Hepatocyte (in vitro differentiated cells): ENCODE measurements at regions not wholly inside any gene's neighbourhood (a gene's known extent, or its start where the extent isn't known, plus 50 kb on each side); places are given as distances from the start of the nearest gene placed in this dataset.

Source experiments
- CTCF ChIP-seq: fragments of 200-600 bp; sonication (generic); IDR thresholded peaks from 2 replicates; pipeline ENCODE4 v1.5.1; 2016; ENCODE audit warnings: antibody characterized with exemption, mild to moderate bottlenecking; ENCODE audit not compliant: poor library complexity
- EZH2 ChIP-seq: fragments of 200-600 bp; sonication (generic); IDR thresholded peaks from 2 replicates; pipeline ENCODE4 v1.6.1; 2016; ENCODE audit warnings: antibody characterized with exemption, mild to moderate bottlenecking, borderline replicate concordance
- EZH2phosphoT487 ChIP-seq: fragments of 200-600 bp; sonication (generic); IDR thresholded peaks from one replicate; pipeline ENCODE4 v1.6.1; 2018; ENCODE audit warnings: antibody characterized with exemption, mild to moderate bottlenecking, low read depth, moderate library complexity; ENCODE audit not compliant: unreplicated experiment, severe bottlenecking

GRCh38 chr2:238633426-238634328 lies 206.9 kb downstream of the ASB1 start:
- TF ChIP-seq CTCF (no peak), EZH2 (no peak), EZH2phosphoT487 (no peak)
